ENCODE measurements at regions not wholly inside any gene's neighbourhood (a gene's known extent, or its start where the extent isn't known, plus 50 kb on each side); places are given as distances from the start of the nearest gene placed in this dataset.
"Not testable (repeated sequence)": the region's sequence is repeated elsewhere in the genome, so short reads cannot be mapped to it uniquely, and the experiment has no call there.

GRCh38 chr3:187540847-187541246 is 129.3 kb downstream of the SST start:
- DNase-seq (ENCODE audit: low spot score), result no peak

- DNase-seq (ENCODE audit: low spot score), result no peak
Observed at GRCh38 chr3:187536185-187536584, 134.0 kb downstream of the SST start.

GRCh38 chr3:187533797-187534196 is 136.4 kb downstream of the SST start:
- no peak for DNase-seq (ENCODE audit: low spot score)

GRCh38 chr3:187531831-187532230 is 138.4 kb downstream of the SST start:
- DNase-seq (ENCODE audit: low spot score), result no peak

- DNase-seq (ENCODE audit: low spot score), result no peak
Observed at GRCh38 chr3:187522890-187523289, 147.3 kb downstream of the SST start.

GRCh38 chr3:187522293-187522692 is 147.9 kb downstream of the SST start:
- no peak for DNase-seq (ENCODE audit: low spot score)

- DNase-seq (ENCODE audit: low spot score), result no peak
Observed at GRCh38 chr3:187521546-187521945, 148.6 kb downstream of the SST start.

- no peak for DNase-seq (ENCODE audit: low spot score)
Observed at GRCh38 chr3:187520027-187520945, 149.9 kb downstream of the SST start.

GRCh38 chr3:187519428-187519890 is 150.7 kb downstream of the SST start:
- DNase-seq (ENCODE audit: low spot score), result no peak

GRCh38 chr3:187518616-187519015 is 150.4 kb downstream of the RTP4 start:
- DNase-seq (ENCODE audit: low spot score), result no peak

- DNase-seq (ENCODE audit: low spot score), result no peak
Observed at GRCh38 chr3:187518207-187518606, 150.0 kb downstream of the RTP4 start.

GRCh38 chr3:187516446-187517185 is 148.4 kb downstream of the RTP4 start:
- no peak for DNase-seq (ENCODE audit: low spot score)

- no peak for DNase-seq (ENCODE audit: low spot score)
Observed at GRCh38 chr3:187507905-187508304, 139.7 kb downstream of the RTP4 start.

GRCh38 chr3:187507266-187507665 is 139.1 kb downstream of the RTP4 start:
- DNase-seq (ENCODE audit: low spot score), result no peak

GRCh38 chr3:187504435-187504834 is 136.2 kb downstream of the RTP4 start:
- no peak for DNase-seq (ENCODE audit: low spot score)

- DNase-seq (ENCODE audit: low spot score), result no peak
Observed at GRCh38 chr3:187498211-187498724, 130.1 kb downstream of the RTP4 start.

- DNase-seq (ENCODE audit: low spot score), result no peak
Observed at GRCh38 chr3:187497052-187497451, 128.9 kb downstream of the RTP4 start.

- not testable (repeated sequence) for DNase-seq (ENCODE audit: low spot score)
Observed at GRCh38 chr3:187494056-187494455, 125.9 kb downstream of the RTP4 start.

GRCh38 chr3:187491371-187491770 is 123.2 kb downstream of the RTP4 start:
- DNase-seq (ENCODE audit: low spot score), result no peak

- no peak for DNase-seq (ENCODE audit: low spot score)
Observed at GRCh38 chr3:187490366-187490765, 122.2 kb downstream of the RTP4 start.

- no peak for DNase-seq (ENCODE audit: low spot score)
Observed at GRCh38 chr3:187484547-187485295, 116.5 kb downstream of the RTP4 start.

- DNase-seq (ENCODE audit: low spot score), result no peak
Observed at GRCh38 chr3:187481426-187481825, 113.2 kb downstream of the RTP4 start.

Data from HuH-7 (cell line).